K562 (cell line): ENCODE measurements at regions not wholly inside any gene's neighbourhood (a gene's known extent, or its start where the extent isn't known, plus 50 kb on each side); places are given as distances from the start of the nearest gene placed in this dataset.

Experiments used
- CCAR2 ChIP-seq: fragments of 200-400 bp; formaldehyde crosslinking; IDR thresholded peaks from 2 replicates; pipeline ENCODE4 v1.6.1; 2017; ENCODE audit warnings: mild to moderate bottlenecking, low read depth, low read length
- EGR1 ChIP-seq: fragments of 450-650 bp; conservative IDR thresholded peaks from 2 replicates; pipeline ENCODE4 v1.6.1; 2017; ENCODE audit warnings: mild to moderate bottlenecking
- GTF2A2 ChIP-seq: IDR thresholded peaks from 2 replicates; pipeline ENCODE4 v1.6.1; 2016; ENCODE audit warnings: mild to moderate bottlenecking, missing genetic modification characterization, missing compliant biosample characterization
- JUN ChIP-seq, 2 experiments: sonication (generic) in 1 of 2; formaldehyde crosslinking in 1 of 2; IDR thresholded peaks; 2 replicates each; pipeline versions ENCODE4 v1.6.1 to v1.8.0; 2012 to 2022; ENCODE audit warnings: borderline replicate concordance in 2 of 2, mild to moderate bottlenecking in 2 of 2, improper control_type of control experiment in 1 of 2, low read depth in 1 of 2, low read length in 1 of 2, missing genetic modification reagents in 1 of 2
- JUNB ChIP-seq: fragments of 450-650 bp; formaldehyde crosslinking; conservative IDR thresholded peaks from 2 replicates; pipeline ENCODE4 v1.4.0; 2020; ENCODE audit warnings: mild to moderate bottlenecking
- MYNN ChIP-seq, 2 experiments: sonication (generic); formaldehyde crosslinking in 1 of 2; IDR thresholded peaks; 2 replicates each; pipeline versions ENCODE4 v1.5.0 to v1.6.1; 2016 to 2020; ENCODE audit warnings: antibody characterized with exemption in 1 of 2, missing genetic modification reagents in 1 of 2
- NFE2L1 ChIP-seq: fragments of 450-650 bp; IDR thresholded peaks from 2 replicates; pipeline ENCODE4 v1.6.1; 2016; ENCODE audit warnings: missing genetic modification characterization, low read depth, mild to moderate bottlenecking, missing compliant biosample characterization, moderate library complexity, borderline replicate concordance
- RBFOX2 ChIP-seq: fragments of 200-400 bp; formaldehyde crosslinking; IDR thresholded peaks from 2 replicates; pipeline ENCODE4 v1.6.1; 2017; ENCODE audit warnings: low read depth, mild to moderate bottlenecking, low read length, moderate library complexity
- RBM17 ChIP-seq: fragments of 200-400 bp; formaldehyde crosslinking; IDR thresholded peaks from 2 replicates; pipeline ENCODE4 v1.6.1; 2017; ENCODE audit warnings: low read depth, mild to moderate bottlenecking, low read length, borderline replicate concordance
- RHOXF2B ChIP-seq: fragments of 250-450 bp; sonication (Bioruptor Pico); conservative IDR thresholded peaks from 2 replicates; pipeline ENCODE4 v1.5.1; 2021
- TAF9B ChIP-seq: fragments of 450-650 bp; IDR thresholded peaks from 2 replicates; pipeline ENCODE4 v1.6.1; 2018; ENCODE audit warnings: mild to moderate bottlenecking; ENCODE audit not compliant: partially characterized antibody
- ZNF174 ChIP-seq: fragments of 250-450 bp; sonication (Bioruptor Pico); IDR thresholded peaks from 2 replicates; pipeline ENCODE4 v1.4.0; 2020; ENCODE audit warnings: mild to moderate bottlenecking
- ZNF449 ChIP-seq: fragments of 250-450 bp; sonication (Bioruptor Pico); IDR thresholded peaks from 2 replicates; pipeline ENCODE4 v1.8.0; 2022; ENCODE audit warnings: moderate library complexity, mild to moderate bottlenecking, inconsistent platforms
- TF ChIP-seq, protein P1 (sequence below): fragments of 250-450 bp; sonication (Bioruptor Pico); IDR thresholded peaks from 2 replicates; pipeline ENCODE4 v1.4.0; 2020; ENCODE audit warnings: mild to moderate bottlenecking
- TF ChIP-seq, protein P2 (sequence below), 2 experiments: fragments of 200-800 bp in 1 of 2; sonication (Bioruptor generic) in 1 of 2; sonication (generic) in 1 of 2; formaldehyde crosslinking in 1 of 2; IDR thresholded peaks in 1 of 2; conservative IDR thresholded peaks in 1 of 2; 2 replicates each; pipeline versions ENCODE4 v1.5.0 to v1.6.1; 2016 to 2020; ENCODE audit warnings: missing compliant biosample characterization in 1 of 2, missing genetic modification characterization in 1 of 2, missing genetic modification reagents in 1 of 2
- TF ChIP-seq, protein P3 (sequence below): fragments of 250-450 bp; sonication (Bioruptor Pico); IDR thresholded peaks from 2 replicates; pipeline ENCODE4 v1.5.0; 2020; ENCODE audit warnings: mild to moderate bottlenecking, borderline replicate concordance
- TF ChIP-seq, protein P4 (sequence below), 3 experiments: fragments of 200-800 bp in 1 of 3; fragments of 250-450 bp in 1 of 3; fragments of 450-650 bp in 1 of 3; sonication (Bioruptor Pico) in 1 of 3; sonication (Bioruptor generic) in 1 of 3; formaldehyde crosslinking in 1 of 3; IDR thresholded peaks; 2 replicates each; pipeline versions ENCODE4 v1.6.1 to v1.8.0; 2016 to 2022; ENCODE audit warnings: mild to moderate bottlenecking in 2 of 3, missing genetic modification characterization in 2 of 3, missing compliant biosample characterization in 1 of 3, moderate library complexity in 1 of 3

- TF ChIP-seq ZNF449 (CRISPR knock-in tag) (peak; percentile 95), CCAR2 (no peak), TAF9B (no peak), RBFOX2 (no peak), JUNB (CRISPR knock-in tag) (no peak), RHOXF2B (CRISPR knock-in tag) (no peak), RBM17 (no peak), MYNN (IDR thresholded peaks at IDR 0.05) (no peak), MYNN (CRISPR knock-in tag; IDR thresholded peaks at IDR 0.05) (no peak), EGR1 (no peak), ZNF174 (no peak), GTF2A2 (tag) (peak; percentile 87), NFE2L1 (tag) (0 out of 2 replicates have a peak, but pooled peaks have one; percentile 14), JUN (IDR thresholded peaks at IDR 0.05; ENCODE audit: borderline replicate concordance, low read depth, low read length) (no peak), JUN (CRISPR knock-in tag; IDR thresholded peaks at IDR 0.05; ENCODE audit: borderline replicate concordance) (no peak)
- TF ChIP-seq, protein P1, sequence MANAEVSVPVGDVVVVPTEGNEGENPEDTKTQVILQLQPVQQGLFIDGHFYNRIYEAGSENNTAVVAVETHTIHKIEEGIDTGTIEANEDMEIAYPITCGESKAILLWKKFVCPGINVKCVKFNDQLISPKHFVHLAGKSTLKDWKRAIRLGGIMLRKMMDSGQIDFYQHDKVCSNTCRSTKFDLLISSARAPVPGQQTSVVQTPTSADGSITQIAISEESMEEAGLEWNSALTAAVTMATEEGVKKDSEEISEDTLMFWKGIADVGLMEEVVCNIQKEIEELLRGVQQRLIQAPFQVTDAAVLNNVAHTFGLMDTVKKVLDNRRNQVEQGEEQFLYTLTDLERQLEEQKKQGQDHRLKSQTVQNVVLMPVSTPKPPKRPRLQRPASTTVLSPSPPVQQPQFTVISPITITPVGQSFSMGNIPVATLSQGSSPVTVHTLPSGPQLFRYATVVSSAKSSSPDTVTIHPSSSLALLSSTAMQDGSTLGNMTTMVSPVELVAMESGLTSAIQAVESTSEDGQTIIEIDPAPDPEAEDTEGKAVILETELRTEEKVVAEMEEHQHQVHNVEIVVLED (CRISPR knock-in tag), result no peak
- TF ChIP-seq, protein P2, sequence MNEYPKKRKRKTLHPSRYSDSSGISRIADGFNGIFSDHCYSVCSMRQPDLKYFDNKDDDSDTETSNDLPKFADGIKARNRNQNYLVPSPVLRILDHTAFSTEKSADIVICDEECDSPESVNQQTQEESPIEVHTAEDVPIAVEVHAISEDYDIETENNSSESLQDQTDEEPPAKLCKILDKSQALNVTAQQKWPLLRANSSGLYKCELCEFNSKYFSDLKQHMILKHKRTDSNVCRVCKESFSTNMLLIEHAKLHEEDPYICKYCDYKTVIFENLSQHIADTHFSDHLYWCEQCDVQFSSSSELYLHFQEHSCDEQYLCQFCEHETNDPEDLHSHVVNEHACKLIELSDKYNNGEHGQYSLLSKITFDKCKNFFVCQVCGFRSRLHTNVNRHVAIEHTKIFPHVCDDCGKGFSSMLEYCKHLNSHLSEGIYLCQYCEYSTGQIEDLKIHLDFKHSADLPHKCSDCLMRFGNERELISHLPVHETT (CRISPR knock-in tag; conservative IDR thresholded peaks at IDR 0.05 in 1 of 2, IDR thresholded peaks at IDR 0.05 in 1 of 2), result peak in 1 of 2 experiments; percentile 93; a peak in 2 of 4 replicates
- TF ChIP-seq, protein P3, sequence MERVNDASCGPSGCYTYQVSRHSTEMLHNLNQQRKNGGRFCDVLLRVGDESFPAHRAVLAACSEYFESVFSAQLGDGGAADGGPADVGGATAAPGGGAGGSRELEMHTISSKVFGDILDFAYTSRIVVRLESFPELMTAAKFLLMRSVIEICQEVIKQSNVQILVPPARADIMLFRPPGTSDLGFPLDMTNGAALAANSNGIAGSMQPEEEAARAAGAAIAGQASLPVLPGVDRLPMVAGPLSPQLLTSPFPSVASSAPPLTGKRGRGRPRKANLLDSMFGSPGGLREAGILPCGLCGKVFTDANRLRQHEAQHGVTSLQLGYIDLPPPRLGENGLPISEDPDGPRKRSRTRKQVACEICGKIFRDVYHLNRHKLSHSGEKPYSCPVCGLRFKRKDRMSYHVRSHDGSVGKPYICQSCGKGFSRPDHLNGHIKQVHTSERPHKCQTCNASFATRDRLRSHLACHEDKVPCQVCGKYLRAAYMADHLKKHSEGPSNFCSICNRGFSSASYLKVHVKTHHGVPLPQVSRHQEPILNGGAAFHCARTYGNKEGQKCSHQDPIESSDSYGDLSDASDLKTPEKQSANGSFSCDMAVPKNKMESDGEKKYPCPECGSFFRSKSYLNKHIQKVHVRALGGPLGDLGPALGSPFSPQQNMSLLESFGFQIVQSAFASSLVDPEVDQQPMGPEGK (CRISPR knock-in tag), result no peak
- TF ChIP-seq, protein P4, sequence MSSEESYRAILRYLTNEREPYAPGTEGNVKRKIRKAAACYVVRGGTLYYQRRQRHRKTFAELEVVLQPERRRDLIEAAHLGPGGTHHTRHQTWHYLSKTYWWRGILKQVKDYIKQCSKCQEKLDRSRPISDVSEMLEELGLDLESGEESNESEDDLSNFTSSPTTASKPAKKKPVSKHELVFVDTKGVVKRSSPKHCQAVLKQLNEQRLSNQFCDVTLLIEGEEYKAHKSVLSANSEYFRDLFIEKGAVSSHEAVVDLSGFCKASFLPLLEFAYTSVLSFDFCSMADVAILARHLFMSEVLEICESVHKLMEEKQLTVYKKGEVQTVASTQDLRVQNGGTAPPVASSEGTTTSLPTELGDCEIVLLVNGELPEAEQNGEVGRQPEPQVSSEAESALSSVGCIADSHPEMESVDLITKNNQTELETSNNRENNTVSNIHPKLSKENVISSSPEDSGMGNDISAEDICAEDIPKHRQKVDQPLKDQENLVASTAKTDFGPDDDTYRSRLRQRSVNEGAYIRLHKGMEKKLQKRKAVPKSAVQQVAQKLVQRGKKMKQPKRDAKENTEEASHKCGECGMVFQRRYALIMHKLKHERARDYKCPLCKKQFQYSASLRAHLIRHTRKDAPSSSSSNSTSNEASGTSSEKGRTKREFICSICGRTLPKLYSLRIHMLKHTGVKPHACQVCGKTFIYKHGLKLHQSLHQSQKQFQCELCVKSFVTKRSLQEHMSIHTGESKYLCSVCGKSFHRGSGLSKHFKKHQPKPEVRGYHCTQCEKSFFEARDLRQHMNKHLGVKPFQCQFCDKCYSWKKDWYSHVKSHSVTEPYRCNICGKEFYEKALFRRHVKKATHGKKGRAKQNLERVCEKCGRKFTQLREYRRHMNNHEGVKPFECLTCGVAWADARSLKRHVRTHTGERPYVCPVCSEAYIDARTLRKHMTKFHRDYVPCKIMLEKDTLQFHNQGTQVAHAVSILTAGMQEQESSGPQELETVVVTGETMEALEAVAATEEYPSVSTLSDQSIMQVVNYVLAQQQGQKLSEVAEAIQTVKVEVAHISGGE (CRISPR knock-in tag; IDR thresholded peaks at IDR 0.05), result no peak
These were observed 453.3 kb downstream of the COL11A1 start (continued) for GRCh38 chr1:102655034-102655433.
